Sigmoid colon (tissue), 4 donors: ENCODE measurements at regions not wholly inside any gene's neighbourhood (a gene's known extent, or its start where the extent isn't known, plus 50 kb on each side); places are given as distances from the start of the nearest gene placed in this dataset.

Source experiments
- EP300 ChIP-seq, 4 donors: sonication (generic); formaldehyde crosslinking; IDR thresholded peaks; one replicate each; pipeline ENCODE4 v1.6.1; 2017; ENCODE audit warnings: antibody characterized with exemption in 4 of 4
- POLR2A ChIP-seq, 2 donors: fragments of 450-650 bp; IDR thresholded peaks; one replicate each; pipeline ENCODE4 v1.6.1; 2016; ENCODE audit warnings: antibody characterized with exemption in 2 of 2, mild to moderate bottlenecking in 2 of 2, moderate library complexity in 2 of 2
- TF ChIP-seq, protein P1 (sequence below), 4 experiments: fragments of 450-650 bp in 3 of 4; fragments of 200-600 bp in 1 of 4; IDR thresholded peaks; one replicate each; pipeline ENCODE4 v1.5.1; 2016 to 2019; ENCODE audit warnings: antibody characterized with exemption in 4 of 4, mild to moderate bottlenecking in 3 of 4, moderate library complexity in 2 of 4

DNA sequence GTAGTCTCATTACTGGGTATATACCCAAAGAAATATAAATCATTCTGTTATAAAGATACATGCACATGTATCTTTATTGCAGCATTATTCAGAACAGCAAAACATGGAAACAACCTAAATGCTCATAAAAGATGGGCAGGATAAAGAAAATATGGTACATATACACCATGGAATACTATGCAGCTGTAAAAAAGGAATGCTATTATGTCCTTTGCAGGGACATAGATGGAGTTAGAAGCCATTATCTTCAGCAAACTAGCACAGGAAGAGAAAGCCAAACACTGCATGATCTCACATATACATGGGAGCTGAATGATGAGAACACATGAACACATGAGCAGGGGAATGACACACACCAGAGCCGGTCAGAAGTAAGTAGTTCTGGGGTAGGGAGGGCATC is 297.4 kb upstream of the GLI3 start:
- TF ChIP-seq, protein P1, sequence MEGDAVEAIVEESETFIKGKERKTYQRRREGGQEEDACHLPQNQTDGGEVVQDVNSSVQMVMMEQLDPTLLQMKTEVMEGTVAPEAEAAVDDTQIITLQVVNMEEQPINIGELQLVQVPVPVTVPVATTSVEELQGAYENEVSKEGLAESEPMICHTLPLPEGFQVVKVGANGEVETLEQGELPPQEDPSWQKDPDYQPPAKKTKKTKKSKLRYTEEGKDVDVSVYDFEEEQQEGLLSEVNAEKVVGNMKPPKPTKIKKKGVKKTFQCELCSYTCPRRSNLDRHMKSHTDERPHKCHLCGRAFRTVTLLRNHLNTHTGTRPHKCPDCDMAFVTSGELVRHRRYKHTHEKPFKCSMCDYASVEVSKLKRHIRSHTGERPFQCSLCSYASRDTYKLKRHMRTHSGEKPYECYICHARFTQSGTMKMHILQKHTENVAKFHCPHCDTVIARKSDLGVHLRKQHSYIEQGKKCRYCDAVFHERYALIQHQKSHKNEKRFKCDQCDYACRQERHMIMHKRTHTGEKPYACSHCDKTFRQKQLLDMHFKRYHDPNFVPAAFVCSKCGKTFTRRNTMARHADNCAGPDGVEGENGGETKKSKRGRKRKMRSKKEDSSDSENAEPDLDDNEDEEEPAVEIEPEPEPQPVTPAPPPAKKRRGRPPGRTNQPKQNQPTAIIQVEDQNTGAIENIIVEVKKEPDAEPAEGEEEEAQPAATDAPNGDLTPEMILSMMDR (IDR thresholded peaks at IDR 0.05): no peak
- TF ChIP-seq POLR2A (IDR thresholded peaks at IDR 0.05) (no peak), EP300 (IDR thresholded peaks at IDR 0.05) (no peak)
